Loucy (cell line): ENCODE measurements at regions not wholly inside any gene's neighbourhood (a gene's known extent, or its start where the extent isn't known, plus 50 kb on each side); places are given as distances from the start of the nearest gene placed in this dataset.

ENCODE experiments used
- H2AFZ ChIP-seq: fragments of 200-600 bp; sonication (generic); 2 replicates; pipeline ENCODE4 v1.6.0; 2016; ENCODE audit warnings: antibody characterized with exemption, mild to moderate bottlenecking, low read length, moderate library complexity
- H3F3A ChIP-seq: fragments of 200-600 bp; 2 replicates; pipeline ENCODE4 v1.6.0; 2016; ENCODE audit warnings: antibody characterized with exemption, low read depth, mild to moderate bottlenecking
- H3K27me3 ChIP-seq: fragments of 200-600 bp; sonication (generic); 2 replicates; pipeline ENCODE4 v1.6.1; 2014; ENCODE audit warnings: low read length, mild to moderate bottlenecking; ENCODE audit not compliant: insufficient read depth, poor library complexity, severe bottlenecking
- H3K36me3 ChIP-seq: fragments of 200-600 bp; sonication (generic); 2 replicates; pipeline ENCODE4 v1.6.1; 2016; ENCODE audit warnings: low read length; ENCODE audit not compliant: insufficient read depth
- H3K4me1 ChIP-seq: fragments of 200-600 bp; sonication (generic); 2 replicates; pipeline ENCODE4 v1.5.1; 2014; ENCODE audit warnings: low read length, mild to moderate bottlenecking; ENCODE audit not compliant: insufficient read depth, poor library complexity, severe bottlenecking
- H3K4me2 ChIP-seq: fragments of 200-600 bp; sonication (generic); 2 replicates; pipeline ENCODE4 v1.6.0; 2014; ENCODE audit warnings: antibody characterized with exemption, low read length, low read depth, mild to moderate bottlenecking; ENCODE audit not compliant: poor library complexity, severe bottlenecking
- H3K4me3 ChIP-seq: fragments of 200-600 bp; sonication (generic); 2 replicates; pipeline ENCODE4 v1.5.1; 2014; ENCODE audit warnings: low read length, mild to moderate bottlenecking, mixed read lengths; ENCODE audit not compliant: poor library complexity, severe bottlenecking
- H3K79me2 ChIP-seq: fragments of 200-600 bp; sonication (generic); 2 replicates; pipeline ENCODE4 v1.6.1; 2014; ENCODE audit warnings: low read length; ENCODE audit not compliant: insufficient read depth
- H3K9ac ChIP-seq: fragments of 200-600 bp; sonication (generic); 2 replicates; pipeline ENCODE4 v1.6.0; 2014; ENCODE audit warnings: mild to moderate bottlenecking, low read depth, low read length, moderate library complexity; ENCODE audit not compliant: poor library complexity, severe bottlenecking
- H3K9me2 ChIP-seq: fragments of 200-600 bp; sonication (generic); replicated peaks from 2 replicates; pipeline ENCODE4 v1.6.1; 2016; ENCODE audit warnings: low read depth, low read length, mixed read lengths
- H3K9me3 ChIP-seq: fragments of 200-600 bp; sonication (generic); 2 replicates; pipeline ENCODE4 v1.6.1; 2014; ENCODE audit warnings: mild to moderate bottlenecking, antibody characterized with exemption, low read length, low read depth; ENCODE audit not compliant: insufficient read depth
- H4K20me1 ChIP-seq: fragments of 200-600 bp; sonication (generic); 2 replicates; pipeline ENCODE4 v1.6.0; 2014; ENCODE audit warnings: antibody characterized with exemption, low read length, mild to moderate bottlenecking; ENCODE audit not compliant: insufficient read depth, poor library complexity, severe bottlenecking
- CTCF ChIP-seq: fragments of 200-600 bp; sonication (generic); conservative IDR thresholded peaks from 2 replicates; pipeline ENCODE4 v1.5.1; 2014; ENCODE audit warnings: mild to moderate bottlenecking, antibody characterized with exemption, low read length
- EZH2phosphoT487 ChIP-seq: fragments of 200-600 bp; IDR thresholded peaks from 2 replicates; pipeline ENCODE4 v1.6.1; 2018; ENCODE audit warnings: antibody characterized with exemption, mild to moderate bottlenecking, moderate library complexity, borderline replicate concordance

- Histone ChIP-seq H3K9me2 (no peaks in the 10 kb centered on the region), H3F3A (no peaks in the 10 kb centered on the region), H3K9ac (no peak overlapping the region), H3K4me1 (no peaks in the 10 kb centered on the region), H3K27me3 (no peaks in the 10 kb centered on the region), H2AFZ (no peak overlapping the region), H4K20me1 (no peaks in the 10 kb centered on the region), H3K79me2 (no peaks in the 10 kb centered on the region), H3K9me3 (no peaks in the 10 kb centered on the region), H3K4me3 (no peak overlapping the region), H3K4me2 (no peak overlapping the region), H3K36me3 (no peaks in the 10 kb centered on the region)
- no peak for TF ChIP-seq EZH2phosphoT487
- TF ChIP-seq CTCF: no peak
Measured at GRCh38 chr14:83529531-83529930, 1995.9 kb upstream of the SEL1L start.

DNA sequence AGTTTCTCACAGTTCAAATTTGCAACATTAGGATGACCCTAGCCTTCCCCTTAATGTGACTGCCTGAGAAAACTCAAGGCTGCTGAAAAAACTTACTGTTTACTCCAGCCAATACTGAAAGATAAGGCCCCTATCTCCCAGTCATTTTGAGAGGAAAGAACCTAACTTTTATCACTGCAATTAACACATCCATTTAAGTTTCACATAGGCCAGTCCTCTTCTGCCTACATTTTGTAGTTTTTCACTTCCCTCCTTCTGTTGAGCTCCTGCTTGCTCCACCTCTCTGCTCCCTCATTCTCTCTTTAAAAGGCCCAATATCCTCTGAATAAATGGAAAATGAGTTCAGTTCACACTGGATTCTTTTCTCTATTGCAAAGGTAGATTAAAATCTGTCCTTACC lies 1996.2 kb upstream of the FLRT2 start:
- no peaks in the 10 kb centered on the region for H3K9me2 ChIP-seq
- H3F3A ChIP-seq: no peaks in the 10 kb centered on the region
- no peaks in the 10 kb centered on the region for H3K9me3 ChIP-seq
- H3K4me2 ChIP-seq: no peak overlapping the region
- H3K4me1 ChIP-seq: no peaks in the 10 kb centered on the region
- no peak overlapping the region for H2AFZ ChIP-seq
- H3K4me3 ChIP-seq: no peak overlapping the region
- no peaks in the 10 kb centered on the region for H3K36me3 ChIP-seq
- TF ChIP-seq EZH2phosphoT487: no peak
- TF ChIP-seq CTCF: no peak
- H3K79me2 ChIP-seq: no peaks in the 10 kb centered on the region
- H4K20me1 ChIP-seq: no peaks in the 10 kb centered on the region
- H3K9ac ChIP-seq: no peak overlapping the region
- H3K27me3 ChIP-seq: no peaks in the 10 kb centered on the region

DNA sequence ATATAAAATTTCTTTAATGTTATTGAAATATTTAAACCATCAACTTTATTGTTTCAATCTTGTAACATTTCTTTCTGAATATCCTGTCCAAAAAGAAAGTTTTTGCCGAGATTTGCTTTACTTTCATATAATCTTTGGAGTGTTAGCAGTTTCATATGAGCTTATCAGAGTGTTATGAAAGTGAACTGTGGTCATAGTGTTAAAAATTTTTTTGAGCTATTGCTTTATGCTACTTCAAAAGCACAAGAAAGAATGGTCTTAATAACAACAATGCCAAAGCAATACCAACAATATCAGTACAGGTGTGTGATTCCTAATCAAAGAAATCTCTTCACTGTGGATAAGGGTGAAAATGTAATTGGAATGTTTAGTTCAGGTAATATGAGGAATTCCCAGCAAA lies 1994.9 kb upstream of the FLRT2 start:
- Histone ChIP-seq H3K4me3 (no peak overlapping the region), H3K4me2 (no peak overlapping the region), H3K4me1 (no peaks in the 10 kb centered on the region), H3K9ac (no peak overlapping the region), H3K36me3 (no peaks in the 10 kb centered on the region), H3K9me2 (no peaks in the 10 kb centered on the region), H3F3A (no peaks in the 10 kb centered on the region), H3K9me3 (no peaks in the 10 kb centered on the region), H2AFZ (no peak overlapping the region), H4K20me1 (no peaks in the 10 kb centered on the region), H3K27me3 (no peaks in the 10 kb centered on the region), H3K79me2 (no peaks in the 10 kb centered on the region)
- TF ChIP-seq CTCF (no peak), EZH2phosphoT487 (no peak)
